ENCODE measurements at regions not wholly inside any gene's neighbourhood (a gene's known extent, or its start where the extent isn't known, plus 50 kb on each side); places are given as distances from the start of the nearest gene placed in this dataset.

- TF ChIP-seq, protein P1, sequence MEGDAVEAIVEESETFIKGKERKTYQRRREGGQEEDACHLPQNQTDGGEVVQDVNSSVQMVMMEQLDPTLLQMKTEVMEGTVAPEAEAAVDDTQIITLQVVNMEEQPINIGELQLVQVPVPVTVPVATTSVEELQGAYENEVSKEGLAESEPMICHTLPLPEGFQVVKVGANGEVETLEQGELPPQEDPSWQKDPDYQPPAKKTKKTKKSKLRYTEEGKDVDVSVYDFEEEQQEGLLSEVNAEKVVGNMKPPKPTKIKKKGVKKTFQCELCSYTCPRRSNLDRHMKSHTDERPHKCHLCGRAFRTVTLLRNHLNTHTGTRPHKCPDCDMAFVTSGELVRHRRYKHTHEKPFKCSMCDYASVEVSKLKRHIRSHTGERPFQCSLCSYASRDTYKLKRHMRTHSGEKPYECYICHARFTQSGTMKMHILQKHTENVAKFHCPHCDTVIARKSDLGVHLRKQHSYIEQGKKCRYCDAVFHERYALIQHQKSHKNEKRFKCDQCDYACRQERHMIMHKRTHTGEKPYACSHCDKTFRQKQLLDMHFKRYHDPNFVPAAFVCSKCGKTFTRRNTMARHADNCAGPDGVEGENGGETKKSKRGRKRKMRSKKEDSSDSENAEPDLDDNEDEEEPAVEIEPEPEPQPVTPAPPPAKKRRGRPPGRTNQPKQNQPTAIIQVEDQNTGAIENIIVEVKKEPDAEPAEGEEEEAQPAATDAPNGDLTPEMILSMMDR (IDR thresholded peaks at IDR 0.05; ENCODE audit: low read depth, low read length, missing control alignments): no peak
- H3K4me3 ChIP-seq (ENCODE audit: low read depth, low read length): no peak overlapping the region
- no peak for DNase-seq (ENCODE audit: low read depth)
- in situ Hi-C loops (cut with HindIII; ENCODE audit: low sequenced_read_pairs): no loop called here
Observed at GRCh38 chr1:62953633-62954032, 169.7 kb downstream of the ATG4C start.

- H3K4me3 ChIP-seq (ENCODE audit: low read depth, low read length): no peak overlapping the region
- in situ Hi-C loops (cut with HindIII; ENCODE audit: low sequenced_read_pairs): no loop called here
- TF ChIP-seq, protein P1 (IDR thresholded peaks at IDR 0.05; ENCODE audit: low read depth, low read length, missing control alignments): no peak
- no peak for DNase-seq (ENCODE audit: low read depth)
Observed at GRCh38 chr1:62954758-62955157, 170.8 kb downstream of the ATG4C start.

DNA sequence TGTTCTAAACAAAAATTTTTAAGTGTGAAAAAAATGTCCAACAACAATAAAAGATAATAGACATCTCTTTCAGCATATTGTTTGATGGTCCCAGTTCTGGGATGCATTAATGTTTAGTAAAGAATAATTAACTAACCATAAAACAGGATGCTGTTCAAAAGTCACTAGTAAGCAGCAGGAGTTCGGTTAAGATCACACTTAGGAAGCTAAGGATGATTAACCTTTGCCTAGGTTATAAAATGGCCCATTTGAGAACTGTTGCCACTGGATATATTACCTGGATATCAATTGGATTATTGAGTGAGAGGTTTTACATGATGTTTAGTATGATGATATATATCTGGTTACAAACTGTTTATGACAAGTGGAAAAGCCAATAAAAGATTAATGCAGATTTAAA is 171.7 kb downstream of the ATG4C start:
- in situ Hi-C loops (cut with HindIII; ENCODE audit: low sequenced_read_pairs): no loop called here
- DNase-seq (ENCODE audit: low read depth): no peak
- no peak overlapping the region for H3K4me3 ChIP-seq (ENCODE audit: low read depth, low read length)
- TF ChIP-seq, protein P1 (IDR thresholded peaks at IDR 0.05; ENCODE audit: low read depth, low read length, missing control alignments): no peak

GRCh38 chr1:62962014-62962812 is 178.3 kb downstream of the ATG4C start:
- in situ Hi-C loops (cut with HindIII; ENCODE audit: low sequenced_read_pairs): no loop called here

DNA sequence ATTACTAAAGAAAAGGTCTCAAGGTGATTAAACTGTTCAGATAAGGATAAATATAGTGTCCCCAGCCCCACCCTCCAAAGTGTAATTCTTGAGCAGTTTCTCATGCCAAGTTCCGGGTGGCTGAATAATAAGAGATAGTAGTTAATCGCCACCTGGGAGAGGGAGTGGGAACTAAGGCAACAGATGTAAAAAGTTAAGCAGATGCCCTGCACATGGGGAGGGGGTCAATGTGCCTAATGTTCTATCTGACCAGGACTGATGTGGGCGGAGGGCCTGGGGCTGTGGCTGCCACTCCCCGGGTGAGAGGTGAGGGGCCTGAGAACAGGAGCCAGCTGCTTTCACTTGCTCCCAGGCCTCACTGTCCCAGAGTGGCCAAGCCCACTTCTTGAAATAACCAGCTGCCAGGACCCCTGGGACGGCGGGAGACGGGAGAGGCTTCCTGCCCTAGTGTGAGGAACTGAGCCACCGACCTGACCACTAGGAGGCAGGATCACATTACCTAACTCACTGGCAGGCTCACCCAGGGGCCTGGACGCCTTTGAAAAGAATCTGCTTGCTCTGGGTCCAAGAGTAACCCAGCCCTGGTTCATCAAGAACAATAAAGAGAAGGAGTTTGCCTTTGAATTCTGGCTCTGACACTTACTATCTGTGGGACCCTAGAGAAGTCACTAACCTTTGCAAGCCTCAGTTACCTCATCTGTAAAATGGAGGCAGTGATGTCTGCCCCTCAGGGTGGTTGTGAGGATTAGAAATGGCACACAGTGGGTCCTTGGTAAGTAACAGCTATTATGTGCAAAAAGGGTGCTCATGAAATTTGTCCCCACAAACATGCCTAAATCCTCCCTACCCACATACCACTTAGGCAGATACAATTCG is 179.2 kb downstream of the ATG4C start:
- peak; percentile 18 for DNase-seq (ENCODE audit: low read depth)
- H3K4me3 ChIP-seq (ENCODE audit: low read depth, low read length): no peak overlapping the region
- TF ChIP-seq, protein P1 (IDR thresholded peaks at IDR 0.05; ENCODE audit: low read depth, low read length, missing control alignments): peak; percentile 70
- in situ Hi-C loops (cut with HindIII; ENCODE audit: low sequenced_read_pairs): no loop called here

More at GRCh38 chr1:62962014-62962812, 178.3 kb downstream of the ATG4C start:
- no peak for DNase-seq (ENCODE audit: low read depth)
- no peak overlapping the region for H3K4me3 ChIP-seq (ENCODE audit: low read depth, low read length)
- TF ChIP-seq, protein P1 (IDR thresholded peaks at IDR 0.05; ENCODE audit: low read depth, low read length, missing control alignments): no peak

- TF ChIP-seq, protein P1 (IDR thresholded peaks at IDR 0.05; ENCODE audit: low read depth, low read length, missing control alignments): no peak
- in situ Hi-C loops (cut with HindIII; ENCODE audit: low sequenced_read_pairs): no loop called here
- no peak for DNase-seq (ENCODE audit: low read depth)
- H3K4me3 ChIP-seq (ENCODE audit: low read depth, low read length): no peak overlapping the region
Observed at GRCh38 chr1:62964141-62964540, 180.2 kb downstream of the ATG4C start.

Measured in astrocyte of the cerebellum (primary cell).